GM21360 (cell line): ENCODE measurements at regions not wholly inside any gene's neighbourhood (a gene's known extent, or its start where the extent isn't known, plus 50 kb on each side); places are given as distances from the start of the nearest gene placed in this dataset.

Experiments
- ATAC-seq: cut with Tn5 transposase; IDR thresholded peaks from one replicate; pipeline ENCODE4 v1.9.1; 2021; ENCODE audit warnings: mild to moderate bottlenecking, moderate library complexity; ENCODE audit not compliant: unreplicated experiment

- ATAC-seq = no peak
Measured at GRCh38 chr2:52895726-52896340, 871.8 kb upstream of the CHAC2 start.

- ATAC-seq = no peak
Measured at GRCh38 chr2:52886556-52886955, 881.0 kb upstream of the CHAC2 start.

- no peak for ATAC-seq
Measured at GRCh38 chr2:52884761-52885352, 882.7 kb upstream of the CHAC2 start.

DNA sequence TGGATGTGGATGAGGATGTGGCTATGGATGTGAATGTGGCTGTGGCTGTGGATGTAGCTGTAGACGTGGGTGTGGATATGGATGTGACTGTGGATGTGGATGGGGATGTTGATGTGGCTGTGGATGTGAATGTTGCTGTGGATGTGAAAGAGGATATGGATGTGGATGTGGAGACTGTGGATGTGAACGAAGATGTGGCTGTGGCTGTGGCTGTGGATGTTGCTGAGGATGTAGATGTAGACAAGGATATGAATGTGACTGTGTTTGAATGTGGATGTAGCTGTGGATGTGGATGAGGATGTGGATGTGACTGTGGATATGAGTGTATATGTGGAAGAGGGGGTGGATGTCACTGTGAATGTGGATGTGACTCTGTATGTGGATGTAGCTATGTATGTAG is 884.6 kb upstream of the CHAC2 start:
- ATAC-seq = no peak

DNA sequence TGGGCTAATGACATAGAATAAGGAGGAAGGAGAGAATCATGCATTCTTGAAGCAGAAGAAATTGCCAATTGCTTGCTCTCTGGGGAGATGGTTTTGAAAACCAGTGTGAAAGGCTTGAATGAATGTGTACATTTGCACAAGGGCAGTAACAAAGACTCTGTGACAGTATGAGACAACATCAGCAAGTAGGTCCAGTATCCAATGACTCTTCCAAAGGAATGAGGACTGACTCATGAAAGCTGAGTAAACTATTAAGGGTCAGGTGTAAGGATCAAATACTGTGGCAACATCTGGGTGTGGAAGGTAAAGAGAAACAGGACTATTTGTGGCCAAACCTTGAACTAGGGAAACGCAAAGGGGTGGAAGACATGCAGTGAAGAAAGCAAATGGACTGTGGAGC is 886.0 kb upstream of the CHAC2 start:
- no peak for ATAC-seq

- ATAC-seq = no peak
Measured at GRCh38 chr2:52880872-52881271, 886.7 kb upstream of the CHAC2 start.

DNA sequence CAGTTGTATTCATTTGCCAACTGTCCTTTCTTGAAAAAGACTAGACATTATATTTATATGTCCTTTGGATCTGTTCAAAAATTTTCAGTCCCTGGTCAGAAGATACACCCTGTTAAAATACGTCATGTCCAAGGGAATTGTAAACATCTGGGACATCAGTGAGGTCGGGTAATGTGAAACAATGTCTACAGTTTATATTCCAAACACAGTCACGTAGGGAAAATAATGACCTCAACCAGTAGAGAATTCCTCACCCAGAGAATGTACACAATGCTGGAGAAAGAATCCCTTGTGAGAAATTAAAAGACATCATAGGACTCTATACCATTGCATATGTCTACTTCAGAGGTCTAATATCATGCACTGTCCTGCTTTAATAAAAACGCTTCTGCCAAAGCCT is 888.0 kb upstream of the CHAC2 start:
- ATAC-seq = no peak

GRCh38 chr2:52877703-52878102 is 889.9 kb upstream of the CHAC2 start:
- no peak for ATAC-seq

DNA sequence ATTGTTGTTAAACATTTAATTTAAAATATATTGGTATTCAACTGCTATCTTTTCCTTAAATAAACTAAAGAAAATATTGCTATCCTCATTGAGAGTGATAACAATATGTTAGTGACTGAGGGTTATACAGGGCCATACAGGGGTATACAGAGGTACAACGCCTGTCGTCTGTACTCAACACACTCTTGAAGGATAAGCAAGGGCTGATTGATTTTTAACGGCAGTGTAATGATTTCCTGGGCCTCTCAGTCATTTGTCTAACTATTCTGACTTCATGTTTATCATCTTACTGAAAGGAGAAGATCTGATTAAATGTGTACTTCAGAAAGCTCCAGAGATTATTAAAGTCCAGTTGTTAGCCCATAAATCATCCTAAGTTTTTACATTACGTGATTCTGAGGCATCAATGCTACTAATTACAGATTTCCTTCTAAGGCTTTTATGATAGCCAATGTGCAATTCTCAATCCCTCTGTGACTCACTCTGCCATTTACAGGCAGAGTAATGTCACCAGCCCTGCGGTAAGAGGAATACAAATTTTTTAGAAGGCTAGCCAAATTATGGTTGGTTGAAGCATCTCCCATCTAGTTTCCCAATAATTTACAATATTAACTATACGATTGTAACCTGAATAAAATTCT is 893.0 kb upstream of the CHAC2 start:
- ATAC-seq = no peak

GRCh38 chr2:52862801-52863200 is 904.8 kb upstream of the CHAC2 start:
- no peak for ATAC-seq

- no peak for ATAC-seq
Measured at GRCh38 chr2:52861596-52861995, 906.0 kb upstream of the CHAC2 start.

DNA sequence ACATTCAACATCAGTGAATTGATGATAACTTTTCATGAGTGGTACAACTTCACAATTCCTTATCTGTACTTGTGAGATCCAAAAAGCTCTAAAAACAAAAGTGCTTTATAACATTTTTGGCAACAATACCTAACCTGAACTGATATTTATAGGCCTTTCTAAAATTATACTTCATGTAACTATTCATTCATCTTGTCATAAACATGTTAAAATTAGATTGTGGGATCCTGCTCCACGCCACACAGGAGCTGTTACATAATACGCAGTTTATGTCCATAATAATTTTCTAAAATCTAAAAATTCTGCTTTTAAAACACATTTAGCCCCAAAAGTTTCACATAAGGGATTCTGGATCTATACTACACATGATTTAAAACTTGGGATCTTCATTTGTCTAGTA is 908.5 kb upstream of the CHAC2 start:
- ATAC-seq = no peak

GRCh38 chr2:52857722-52858121 is 909.9 kb upstream of the CHAC2 start:
- no peak for ATAC-seq

- ATAC-seq = no peak
Measured at GRCh38 chr2:52852006-52852405, 915.6 kb upstream of the CHAC2 start.

DNA sequence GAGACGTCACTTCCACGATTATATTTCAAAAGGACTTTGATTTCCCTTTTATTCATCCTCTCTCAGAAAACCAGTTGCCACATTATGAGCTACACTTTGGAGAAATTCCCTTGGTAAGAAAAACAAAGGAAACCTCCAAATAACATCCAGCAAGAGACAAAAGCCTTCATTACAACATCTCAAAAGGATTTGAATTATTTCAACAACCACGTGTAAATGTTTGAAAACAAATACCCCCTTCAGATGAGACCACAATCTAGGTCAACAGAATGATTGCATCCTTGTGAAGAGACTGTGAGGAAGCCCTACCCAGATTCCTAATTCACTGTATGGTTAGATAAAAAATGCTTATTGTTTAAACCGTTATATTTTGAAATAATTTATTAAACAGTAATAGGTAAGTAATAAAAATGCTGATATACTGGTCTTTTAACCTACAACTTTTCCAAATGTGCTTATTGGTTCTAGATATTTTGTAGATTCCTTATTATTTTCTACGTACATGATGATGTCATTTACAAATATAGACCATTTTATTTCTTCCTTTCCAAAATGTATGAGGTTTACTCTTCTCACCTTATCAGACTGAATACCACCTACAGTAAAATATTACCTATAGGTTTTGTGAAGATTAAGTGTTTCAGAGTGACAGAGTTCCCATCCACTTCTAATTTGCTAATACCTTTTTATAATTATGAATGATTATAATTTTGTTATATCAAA is 922.7 kb upstream of the CHAC2 start:
- ATAC-seq = no peak

DNA sequence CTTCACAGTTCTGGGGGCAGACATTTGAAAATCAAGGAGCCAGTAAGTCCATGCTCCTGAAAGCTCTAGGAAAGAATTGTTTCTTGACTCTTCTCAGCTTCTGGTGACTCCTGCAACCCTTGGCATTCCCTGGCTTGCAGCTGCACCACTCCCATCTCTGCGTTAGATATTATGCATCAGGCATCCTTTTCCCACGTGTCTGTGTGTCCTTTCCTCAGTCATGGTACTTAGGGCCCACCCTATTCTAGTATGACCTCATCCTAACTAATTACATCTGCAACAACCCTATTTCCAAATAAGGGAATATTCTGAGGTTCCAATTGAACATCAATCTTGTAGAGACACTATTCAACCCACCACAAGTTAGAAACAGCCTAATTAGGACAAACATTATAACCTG is 931.7 kb upstream of the CHAC2 start:
- ATAC-seq = no peak

DNA sequence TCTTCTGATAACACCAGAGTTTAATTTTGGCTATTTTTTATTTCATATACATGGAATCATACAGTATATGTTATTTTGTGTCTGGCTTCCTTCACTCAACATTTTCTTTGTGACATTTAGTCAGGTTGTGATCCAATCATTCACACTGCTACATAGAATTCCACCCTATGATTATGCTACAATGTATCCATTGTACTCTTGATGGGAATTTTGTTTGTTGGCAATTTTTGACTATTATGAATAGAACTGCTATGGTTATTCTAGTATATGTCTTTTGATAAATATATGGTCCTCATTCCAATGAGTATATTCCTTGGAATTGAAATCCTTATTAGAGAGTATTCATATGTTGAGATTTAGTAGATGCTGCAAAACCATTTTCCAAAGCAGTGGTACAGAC is 936.4 kb upstream of the CHAC2 start:
- ATAC-seq = no peak

- ATAC-seq = no peak
Measured at GRCh38 chr2:52828112-52828511, 939.5 kb upstream of the CHAC2 start.

DNA sequence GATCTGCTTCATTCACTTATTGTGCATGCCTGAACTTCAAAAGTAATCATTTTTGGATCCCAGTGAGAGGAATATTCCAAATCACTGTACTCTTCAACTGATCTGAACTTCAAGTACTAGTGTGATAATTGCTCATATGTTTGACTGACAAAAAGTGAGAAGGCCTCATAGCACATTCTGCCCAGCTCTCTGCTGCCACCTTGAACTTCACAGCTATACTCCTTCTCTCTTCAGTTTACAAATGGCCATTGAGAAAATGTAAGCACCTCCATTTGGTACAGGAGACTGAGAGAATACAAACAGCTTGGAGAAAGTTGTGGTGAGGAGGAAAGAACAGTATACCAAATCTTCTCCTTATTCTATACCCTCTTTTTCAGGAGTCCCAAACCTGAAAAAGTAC is 946.0 kb upstream of the CHAC2 start:
- no peak for ATAC-seq

DNA sequence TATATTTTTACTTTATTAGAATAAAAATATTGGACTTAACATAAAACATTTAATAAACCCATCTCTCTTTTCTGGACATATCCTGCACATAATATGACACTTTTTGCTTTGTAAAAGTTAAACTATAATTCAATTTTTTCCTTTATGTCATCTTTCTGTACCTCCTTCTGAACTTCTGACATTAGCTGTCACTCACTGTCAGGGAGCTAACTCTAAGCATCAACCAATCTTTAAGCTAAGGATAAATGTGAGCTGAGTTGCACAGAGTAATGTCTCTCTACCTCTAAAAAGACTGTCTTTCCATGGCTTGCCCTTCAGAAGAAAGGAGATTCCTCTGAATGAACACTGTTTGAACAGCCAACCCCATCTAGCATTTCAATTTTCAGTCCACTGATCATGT is 948.6 kb upstream of the CHAC2 start:
- no peak for ATAC-seq

DNA sequence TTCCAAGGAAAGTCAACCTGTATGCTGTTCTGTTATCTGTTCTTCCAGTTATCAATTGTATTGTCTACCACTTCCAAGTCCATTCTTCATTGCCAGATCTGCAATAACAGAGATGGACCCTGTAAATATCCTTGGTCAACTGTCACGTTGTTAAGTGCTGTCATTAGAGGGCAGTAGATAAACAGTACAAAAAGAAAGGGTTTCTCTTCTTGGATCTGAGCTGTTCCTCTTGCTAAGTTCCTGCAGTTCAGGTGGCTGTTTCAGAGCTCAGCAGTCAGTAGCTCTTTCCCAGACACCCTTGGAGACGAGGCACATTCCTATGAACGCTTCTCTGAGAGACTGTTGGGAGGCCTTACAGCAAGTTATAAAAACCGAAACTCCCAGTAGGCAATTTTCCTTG is 957.1 kb upstream of the CHAC2 start:
- no peak for ATAC-seq

- no peak for ATAC-seq
Measured at GRCh38 chr2:52805901-52806410, 961.6 kb upstream of the CHAC2 start.
